ENCODE measurements at regions not wholly inside any gene's neighbourhood (a gene's known extent, or its start where the extent isn't known, plus 50 kb on each side); places are given as distances from the start of the nearest gene placed in this dataset.

DNA sequence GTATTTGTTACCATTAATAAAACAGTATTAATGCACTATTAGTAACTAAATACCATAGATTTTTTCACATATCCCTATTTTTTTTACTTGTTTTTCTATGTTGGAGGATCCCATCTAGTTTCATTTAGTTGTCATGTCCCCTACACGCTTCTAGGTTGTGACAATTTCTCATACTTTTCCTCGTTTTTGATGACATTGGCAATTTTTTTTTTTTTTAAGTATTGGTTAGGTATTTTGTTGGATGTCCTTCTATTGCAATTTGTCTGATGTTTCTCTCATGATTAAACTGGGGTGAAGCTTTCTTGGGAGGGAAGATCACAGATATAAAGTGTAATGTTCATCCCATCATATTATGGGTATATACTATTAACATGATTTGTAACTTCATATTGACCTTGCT is 409.1 kb upstream of the CNTN6 start:
- TF ChIP-seq CTCF (conservative IDR thresholded peaks at IDR 0.05; ENCODE audit: low read length) (no peak), EZH2phosphoT487 (IDR thresholded peaks at IDR 0.05; ENCODE audit: borderline replicate concordance) (no peak)

All from Loucy (cell line).